ENCODE measurements at regions not wholly inside any gene's neighbourhood (a gene's known extent, or its start where the extent isn't known, plus 50 kb on each side); places are given as distances from the start of the nearest gene placed in this dataset.

DNA sequence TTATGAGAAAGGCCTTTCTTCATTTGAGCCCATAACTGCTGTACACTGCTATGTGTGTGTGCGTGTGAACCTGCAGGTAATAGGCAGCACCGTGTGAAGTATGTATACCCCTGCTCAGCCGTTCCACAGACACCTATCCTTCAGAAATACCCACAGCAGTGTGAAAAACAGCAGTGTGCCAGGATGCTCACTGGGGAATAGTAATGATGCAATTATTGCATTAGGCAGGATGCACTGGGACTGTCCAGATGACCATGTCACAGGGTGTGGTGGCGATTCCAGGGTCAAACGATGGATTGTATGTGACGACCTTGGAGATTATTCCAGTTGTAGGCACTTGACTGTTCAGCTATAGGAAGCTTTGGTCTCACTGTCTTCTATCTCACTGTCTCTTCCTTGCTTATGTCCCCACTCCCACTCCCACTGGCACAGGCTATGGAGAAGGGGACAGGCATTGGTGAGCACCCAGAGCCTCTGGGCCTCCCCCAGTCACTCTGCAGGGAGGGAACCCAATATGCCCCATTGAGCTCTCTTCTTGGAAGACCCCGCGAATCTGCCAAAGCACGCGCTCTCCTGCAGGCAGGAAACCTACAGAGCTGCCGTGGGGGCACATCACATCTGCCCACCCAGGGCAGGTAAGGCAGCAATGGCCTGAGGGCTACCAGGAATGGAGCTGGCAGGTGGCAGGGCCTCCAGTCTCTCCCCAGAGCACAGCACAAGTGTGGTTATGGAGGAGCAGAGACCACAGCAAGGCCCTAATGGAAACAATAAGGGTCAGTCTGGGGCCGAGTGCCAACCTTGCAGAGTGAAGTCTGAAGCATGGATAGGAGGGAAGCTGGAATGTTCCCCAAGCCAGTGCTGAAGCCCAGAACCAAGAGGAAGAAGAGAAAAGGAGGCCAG, 518.9 kb upstream of the RAB6C start:
- Histone ChIP-seq H4K20me1 (ENCODE audit: control insufficient read depth, extremely low read depth, insufficient read depth, low read length) (no peaks in the 10 kb centered on the region), H3K79me2 (ENCODE audit: control insufficient read depth, insufficient read depth, low read length) (no peaks in the 10 kb centered on the region), H3K9ac (ENCODE audit: insufficient read depth, low read length) (no peak overlapping the region), H3K4me3 (replicated peaks in 1 of 4; ENCODE audit: control extremely low read depth in 1 of 4, insufficient read depth in 1 of 4, low read depth in 3 of 4, low read length in 4 of 4) (no peak overlapping the region), H3K4me1 (ENCODE audit: control insufficient read depth, extremely low read depth, insufficient read depth, low read length) (no peaks in the 10 kb centered on the region), H2AFZ (ENCODE audit: low read length) (no peak overlapping the region), H3K27me3 (ENCODE audit: control insufficient read depth, insufficient read depth, low read length) (no peaks in the 10 kb centered on the region), H3K4me2 (ENCODE audit: extremely low read depth, insufficient read depth, low read length) (no peak overlapping the region), H3K27ac (ENCODE audit: insufficient read depth, low read length) (no peak overlapping the region), H3K36me3 (ENCODE audit: control insufficient read depth, insufficient read depth, low read length) (no peaks in the 10 kb centered on the region), H3K9me3 (ENCODE audit: control insufficient read depth, insufficient read depth, low read depth, low read length) (no peaks in the 10 kb centered on the region)
- DNase-seq (ENCODE audit: low read depth in 2 of 2): no peak
- TF ChIP-seq EZH2 (IDR thresholded peaks at IDR 0.05; ENCODE audit: low read length, missing control alignments): no peak
- TF ChIP-seq, protein P1, sequence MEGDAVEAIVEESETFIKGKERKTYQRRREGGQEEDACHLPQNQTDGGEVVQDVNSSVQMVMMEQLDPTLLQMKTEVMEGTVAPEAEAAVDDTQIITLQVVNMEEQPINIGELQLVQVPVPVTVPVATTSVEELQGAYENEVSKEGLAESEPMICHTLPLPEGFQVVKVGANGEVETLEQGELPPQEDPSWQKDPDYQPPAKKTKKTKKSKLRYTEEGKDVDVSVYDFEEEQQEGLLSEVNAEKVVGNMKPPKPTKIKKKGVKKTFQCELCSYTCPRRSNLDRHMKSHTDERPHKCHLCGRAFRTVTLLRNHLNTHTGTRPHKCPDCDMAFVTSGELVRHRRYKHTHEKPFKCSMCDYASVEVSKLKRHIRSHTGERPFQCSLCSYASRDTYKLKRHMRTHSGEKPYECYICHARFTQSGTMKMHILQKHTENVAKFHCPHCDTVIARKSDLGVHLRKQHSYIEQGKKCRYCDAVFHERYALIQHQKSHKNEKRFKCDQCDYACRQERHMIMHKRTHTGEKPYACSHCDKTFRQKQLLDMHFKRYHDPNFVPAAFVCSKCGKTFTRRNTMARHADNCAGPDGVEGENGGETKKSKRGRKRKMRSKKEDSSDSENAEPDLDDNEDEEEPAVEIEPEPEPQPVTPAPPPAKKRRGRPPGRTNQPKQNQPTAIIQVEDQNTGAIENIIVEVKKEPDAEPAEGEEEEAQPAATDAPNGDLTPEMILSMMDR (conservative IDR thresholded peaks at IDR 0.05 in 1 of 2, IDR thresholded peaks at IDR 0.05 in 1 of 2; ENCODE audit: low read depth in 1 of 2, low read length in 2 of 2): no peak

DNA sequence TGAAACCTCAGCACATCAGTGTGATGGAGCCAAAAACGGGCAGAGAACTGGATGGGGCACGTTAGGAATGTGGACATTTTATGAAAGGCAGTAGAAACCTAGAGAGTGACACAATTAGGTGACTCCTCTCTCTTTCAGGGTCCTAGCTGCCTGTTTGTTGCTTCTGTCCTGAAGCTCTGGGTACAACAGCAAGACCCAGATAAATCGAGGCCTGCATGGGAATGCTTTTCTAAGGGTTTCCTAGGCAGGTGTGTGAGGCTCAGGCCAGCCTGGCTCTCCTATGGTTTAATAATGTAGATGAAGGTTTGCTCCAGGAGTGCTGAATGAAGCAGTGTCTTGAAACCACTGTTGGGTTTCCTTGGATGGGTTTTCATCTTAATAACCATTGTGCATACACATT, 517.1 kb upstream of the RAB6C start:
- H3K9ac ChIP-seq (ENCODE audit: insufficient read depth, low read length): no peak overlapping the region
- no peaks in the 10 kb centered on the region for H3K9me3 ChIP-seq (ENCODE audit: control insufficient read depth, insufficient read depth, low read depth, low read length)
- H2AFZ ChIP-seq (ENCODE audit: low read length): no peak overlapping the region
- H4K20me1 ChIP-seq (ENCODE audit: control insufficient read depth, extremely low read depth, insufficient read depth, low read length): no peaks in the 10 kb centered on the region
- H3K4me2 ChIP-seq (ENCODE audit: extremely low read depth, insufficient read depth, low read length): no peak overlapping the region
- no peaks in the 10 kb centered on the region for H3K36me3 ChIP-seq (ENCODE audit: control insufficient read depth, insufficient read depth, low read length)
- no peak for TF ChIP-seq EZH2 (IDR thresholded peaks at IDR 0.05; ENCODE audit: low read length, missing control alignments)
- no peaks in the 10 kb centered on the region for H3K4me1 ChIP-seq (ENCODE audit: control insufficient read depth, extremely low read depth, insufficient read depth, low read length)
- DNase-seq (ENCODE audit: low read depth in 2 of 2): no peak
- no peak overlapping the region for H3K4me3 ChIP-seq (replicated peaks in 1 of 4; ENCODE audit: control extremely low read depth in 1 of 4, insufficient read depth in 1 of 4, low read depth in 3 of 4, low read length in 4 of 4)
- H3K27me3 ChIP-seq (ENCODE audit: control insufficient read depth, insufficient read depth, low read length): no peaks in the 10 kb centered on the region
- no peaks in the 10 kb centered on the region for H3K79me2 ChIP-seq (ENCODE audit: control insufficient read depth, insufficient read depth, low read length)
- H3K27ac ChIP-seq (ENCODE audit: insufficient read depth, low read length): no peak overlapping the region

DNA sequence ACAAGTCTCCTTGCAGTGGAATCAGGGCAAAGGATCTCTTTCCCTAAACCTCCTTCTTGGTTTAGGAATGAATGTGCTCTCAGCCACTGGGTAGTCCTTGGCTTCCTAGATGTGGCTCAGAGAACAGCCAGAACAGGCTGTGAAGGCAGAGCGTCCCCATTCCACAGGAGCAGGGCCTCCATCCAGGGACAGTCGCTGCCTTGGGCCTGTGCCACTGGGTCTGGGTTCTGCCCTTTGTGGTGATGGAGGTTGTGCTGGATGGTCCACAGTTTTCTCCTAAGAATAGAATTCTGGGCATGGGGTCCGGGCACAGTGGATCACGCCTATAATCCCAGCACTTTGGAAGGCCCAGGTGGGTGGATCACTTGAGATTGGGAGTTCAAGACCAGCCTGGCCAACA, 516.5 kb upstream of the RAB6C start:
- DNase-seq (ENCODE audit: low read depth in 2 of 2): no peak
- H3K4me1 ChIP-seq (ENCODE audit: control insufficient read depth, extremely low read depth, insufficient read depth, low read length): no peaks in the 10 kb centered on the region

More for the DNA sequence above, 516.5 kb upstream of the RAB6C start:
- no peaks in the 10 kb centered on the region for H3K27me3 ChIP-seq (ENCODE audit: control insufficient read depth, insufficient read depth, low read length)
- H3K4me2 ChIP-seq (ENCODE audit: extremely low read depth, insufficient read depth, low read length): no peak overlapping the region
- H4K20me1 ChIP-seq (ENCODE audit: control insufficient read depth, extremely low read depth, insufficient read depth, low read length): no peaks in the 10 kb centered on the region
- H3K4me3 ChIP-seq (replicated peaks in 1 of 4; ENCODE audit: control extremely low read depth in 1 of 4, insufficient read depth in 1 of 4, low read depth in 3 of 4, low read length in 4 of 4): no peak overlapping the region
- TF ChIP-seq, protein P1 (conservative IDR thresholded peaks at IDR 0.05 in 1 of 2, IDR thresholded peaks at IDR 0.05 in 1 of 2; ENCODE audit: low read depth in 1 of 2, low read length in 2 of 2): no peak
- TF ChIP-seq EZH2 (IDR thresholded peaks at IDR 0.05; ENCODE audit: low read length, missing control alignments): no peak
- no peak overlapping the region for H3K9ac ChIP-seq (ENCODE audit: insufficient read depth, low read length)
- no peaks in the 10 kb centered on the region for H3K36me3 ChIP-seq (ENCODE audit: control insufficient read depth, insufficient read depth, low read length)
- no peak overlapping the region for H3K27ac ChIP-seq (ENCODE audit: insufficient read depth, low read length)
- no peaks in the 10 kb centered on the region for H3K9me3 ChIP-seq (ENCODE audit: control insufficient read depth, insufficient read depth, low read depth, low read length)
- no peak overlapping the region for H2AFZ ChIP-seq (ENCODE audit: low read length)
- H3K79me2 ChIP-seq (ENCODE audit: control insufficient read depth, insufficient read depth, low read length): no peaks in the 10 kb centered on the region
